HL-60 (cell line): ENCODE measurements at regions not wholly inside any gene's neighbourhood (a gene's known extent, or its start where the extent isn't known, plus 50 kb on each side); places are given as distances from the start of the nearest gene placed in this dataset.

Source experiments
- DNase-seq, 2 experiments: peaks; one replicate each; pipeline ENCODE4 v3.0.0-alpha.2; 2010 to 2020; ENCODE audit warnings: low read depth in 1 of 2, low spot score in 1 of 2
- H3K27ac ChIP-seq: fragments of 250-450 bp; sonication (Bioruptor Pico); replicated peaks from 2 replicates; pipeline ENCODE4 v1.5.1; 2020; ENCODE audit warnings: mild to moderate bottlenecking, moderate library complexity
- H3K27me3 ChIP-seq: fragments of 250-450 bp; sonication (Bioruptor Pico); 2 replicates; pipeline ENCODE4 v1.5.1; 2021; ENCODE audit warnings: mild to moderate bottlenecking, moderate library complexity; ENCODE audit not compliant: insufficient read depth, poor library complexity, severe bottlenecking
- H3K4me3 ChIP-seq: replicated peaks from 2 replicates; pipeline ENCODE4 v1.5.1; 2011; ENCODE audit warnings: mild to moderate bottlenecking, control low read depth, low read length; ENCODE audit not compliant: insufficient read depth
- GABPA ChIP-seq: IDR thresholded peaks from 2 replicates; pipeline ENCODE4 v1.6.1; 2012; ENCODE audit warnings: low read depth
- POLR2AphosphoS5 ChIP-seq: IDR thresholded peaks from 2 replicates; pipeline ENCODE4 v1.6.1; 2012; ENCODE audit warnings: low read depth
- SPI1 ChIP-seq: IDR thresholded peaks from 2 replicates; pipeline ENCODE4 v1.6.1; 2012; ENCODE audit warnings: low read depth, mild to moderate bottlenecking, borderline replicate concordance
- TF ChIP-seq, protein P1 (sequence below): IDR thresholded peaks from 2 replicates; pipeline ENCODE4 v1.6.1; 2012; ENCODE audit warnings: low read depth; ENCODE audit not compliant: insufficient replicate concordance
- TF ChIP-seq, protein P2 (sequence below): IDR thresholded peaks from one replicate; pipeline ENCODE4 v1.5.1; 2011; ENCODE audit warnings: low read length, control low read depth, inconsistent platforms; ENCODE audit not compliant: insufficient read depth

DNA sequence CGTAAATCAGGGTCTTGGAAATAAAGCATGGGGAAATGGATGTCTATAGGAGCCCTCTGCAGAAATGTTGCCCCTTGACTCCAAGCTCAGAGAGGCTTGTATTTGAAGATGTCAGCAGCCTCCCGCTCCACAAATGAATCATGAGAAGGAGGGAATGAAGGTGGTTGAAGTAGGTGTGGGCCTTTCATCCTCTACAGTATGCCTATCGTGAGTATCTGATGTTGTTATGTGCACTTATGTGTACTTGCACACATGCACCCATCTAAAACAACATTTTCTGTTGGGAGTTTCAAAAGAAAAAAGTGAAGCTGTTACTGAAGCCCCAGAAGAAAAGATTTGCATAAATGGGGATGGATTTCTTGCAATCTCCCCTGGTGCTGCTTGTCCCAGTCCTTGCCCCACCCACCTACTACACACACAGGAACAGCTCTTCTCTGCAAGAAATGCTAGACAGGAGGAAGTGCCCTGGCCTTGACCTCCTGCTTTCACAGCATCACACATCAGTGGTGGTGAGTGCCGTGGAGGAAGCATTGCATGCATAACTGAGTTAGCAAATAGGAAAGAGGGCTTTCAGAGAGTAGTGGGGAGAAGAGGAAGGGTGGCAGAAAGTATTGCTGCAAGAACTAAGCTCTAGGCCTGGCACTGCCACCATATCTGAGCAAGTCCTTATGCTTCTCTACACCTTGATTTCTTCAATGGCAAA lies 156.1 kb downstream of the SNX18 start:
- H3K27ac ChIP-seq = peak overlapping the region; percentile 52
- DNase-seq = peak; percentile 68 to 91
- H3K27me3 ChIP-seq = no peaks in the 10 kb centered on the region
- TF ChIP-seq, protein P1, sequence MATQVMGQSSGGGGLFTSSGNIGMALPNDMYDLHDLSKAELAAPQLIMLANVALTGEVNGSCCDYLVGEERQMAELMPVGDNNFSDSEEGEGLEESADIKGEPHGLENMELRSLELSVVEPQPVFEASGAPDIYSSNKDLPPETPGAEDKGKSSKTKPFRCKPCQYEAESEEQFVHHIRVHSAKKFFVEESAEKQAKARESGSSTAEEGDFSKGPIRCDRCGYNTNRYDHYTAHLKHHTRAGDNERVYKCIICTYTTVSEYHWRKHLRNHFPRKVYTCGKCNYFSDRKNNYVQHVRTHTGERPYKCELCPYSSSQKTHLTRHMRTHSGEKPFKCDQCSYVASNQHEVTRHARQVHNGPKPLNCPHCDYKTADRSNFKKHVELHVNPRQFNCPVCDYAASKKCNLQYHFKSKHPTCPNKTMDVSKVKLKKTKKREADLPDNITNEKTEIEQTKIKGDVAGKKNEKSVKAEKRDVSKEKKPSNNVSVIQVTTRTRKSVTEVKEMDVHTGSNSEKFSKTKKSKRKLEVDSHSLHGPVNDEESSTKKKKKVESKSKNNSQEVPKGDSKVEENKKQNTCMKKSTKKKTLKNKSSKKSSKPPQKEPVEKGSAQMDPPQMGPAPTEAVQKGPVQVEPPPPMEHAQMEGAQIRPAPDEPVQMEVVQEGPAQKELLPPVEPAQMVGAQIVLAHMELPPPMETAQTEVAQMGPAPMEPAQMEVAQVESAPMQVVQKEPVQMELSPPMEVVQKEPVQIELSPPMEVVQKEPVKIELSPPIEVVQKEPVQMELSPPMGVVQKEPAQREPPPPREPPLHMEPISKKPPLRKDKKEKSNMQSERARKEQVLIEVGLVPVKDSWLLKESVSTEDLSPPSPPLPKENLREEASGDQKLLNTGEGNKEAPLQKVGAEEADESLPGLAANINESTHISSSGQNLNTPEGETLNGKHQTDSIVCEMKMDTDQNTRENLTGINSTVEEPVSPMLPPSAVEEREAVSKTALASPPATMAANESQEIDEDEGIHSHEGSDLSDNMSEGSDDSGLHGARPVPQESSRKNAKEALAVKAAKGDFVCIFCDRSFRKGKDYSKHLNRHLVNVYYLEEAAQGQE = no peak
- peak; percentile 85 for TF ChIP-seq SPI1
- 0 out of 2 replicates have a peak, but pooled peaks have one; percentile 39 for TF ChIP-seq POLR2AphosphoS5
- no peak overlapping the region for H3K4me3 ChIP-seq

DNA sequence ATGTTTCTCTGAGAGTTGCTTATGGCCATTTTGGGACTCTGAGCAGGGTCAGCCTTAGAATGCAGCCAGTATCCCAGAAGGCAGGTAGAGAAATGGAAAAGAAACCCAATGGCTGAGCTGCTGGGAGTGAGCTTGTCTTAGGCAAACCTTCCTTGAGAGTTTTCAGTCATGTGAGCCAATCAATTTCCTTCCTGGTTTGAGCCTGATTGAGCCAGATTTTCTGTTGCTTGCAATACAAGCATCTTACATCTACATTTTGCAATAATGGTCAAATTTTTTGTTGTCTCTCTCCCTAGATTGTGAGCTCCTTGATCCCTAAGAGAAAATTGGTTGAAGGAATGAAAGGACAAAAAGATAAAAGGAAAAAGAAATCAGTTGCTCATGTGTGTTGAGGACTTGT lies 155.3 kb downstream of the SNX18 start:
- no peak for TF ChIP-seq SPI1
- TF ChIP-seq, protein P1 = no peak
- TF ChIP-seq, protein P2, sequence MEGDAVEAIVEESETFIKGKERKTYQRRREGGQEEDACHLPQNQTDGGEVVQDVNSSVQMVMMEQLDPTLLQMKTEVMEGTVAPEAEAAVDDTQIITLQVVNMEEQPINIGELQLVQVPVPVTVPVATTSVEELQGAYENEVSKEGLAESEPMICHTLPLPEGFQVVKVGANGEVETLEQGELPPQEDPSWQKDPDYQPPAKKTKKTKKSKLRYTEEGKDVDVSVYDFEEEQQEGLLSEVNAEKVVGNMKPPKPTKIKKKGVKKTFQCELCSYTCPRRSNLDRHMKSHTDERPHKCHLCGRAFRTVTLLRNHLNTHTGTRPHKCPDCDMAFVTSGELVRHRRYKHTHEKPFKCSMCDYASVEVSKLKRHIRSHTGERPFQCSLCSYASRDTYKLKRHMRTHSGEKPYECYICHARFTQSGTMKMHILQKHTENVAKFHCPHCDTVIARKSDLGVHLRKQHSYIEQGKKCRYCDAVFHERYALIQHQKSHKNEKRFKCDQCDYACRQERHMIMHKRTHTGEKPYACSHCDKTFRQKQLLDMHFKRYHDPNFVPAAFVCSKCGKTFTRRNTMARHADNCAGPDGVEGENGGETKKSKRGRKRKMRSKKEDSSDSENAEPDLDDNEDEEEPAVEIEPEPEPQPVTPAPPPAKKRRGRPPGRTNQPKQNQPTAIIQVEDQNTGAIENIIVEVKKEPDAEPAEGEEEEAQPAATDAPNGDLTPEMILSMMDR = no peak
- TF ChIP-seq POLR2AphosphoS5 = no peak
- no peak for TF ChIP-seq GABPA
- Histone ChIP-seq H3K27ac (peak overlapping the region; percentile 26; the same call in 1 of the 2 replicates), H3K27me3 (no peaks in the 10 kb centered on the region), H3K4me3 (no peak overlapping the region)
- DNase-seq = peak in 1 of 2 experiments; percentile 32

DNA sequence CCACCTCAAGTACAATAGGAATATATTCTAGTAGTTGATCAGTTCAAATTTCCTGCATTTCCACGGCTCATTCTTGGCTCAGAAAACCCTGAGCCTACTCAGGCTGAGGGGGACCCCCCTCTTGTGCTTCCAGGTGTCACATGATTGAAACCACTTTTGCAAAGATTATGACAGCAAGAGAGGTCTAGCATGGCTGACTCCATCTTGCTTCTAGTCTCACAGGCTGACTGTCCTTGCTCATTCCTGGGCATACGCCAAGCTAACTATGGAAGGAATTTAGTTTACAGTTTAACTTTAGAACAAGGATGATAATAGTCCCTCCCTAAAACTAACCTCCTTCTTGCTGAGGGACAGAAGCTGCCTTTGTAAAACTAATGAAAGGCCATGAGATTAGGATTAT lies 154.1 kb downstream of the SNX18 start:
- H3K27ac ChIP-seq = no peak overlapping the region

More for the DNA sequence above, 154.1 kb downstream of the SNX18 start:
- no peaks in the 10 kb centered on the region for H3K27me3 ChIP-seq
- no peak for DNase-seq
- H3K4me3 ChIP-seq = no peak overlapping the region
- TF ChIP-seq POLR2AphosphoS5 (no peak), GABPA (no peak), SPI1 (no peak)
- TF ChIP-seq, protein P1 = no peak
- TF ChIP-seq, protein P2 = no peak
